Naive thymus-derived CD8-positive, alpha-beta T cell (primary cell): ENCODE measurements at regions not wholly inside any gene's neighbourhood (a gene's known extent, or its start where the extent isn't known, plus 50 kb on each side); places are given as distances from the start of the nearest gene placed in this dataset.

Source experiments
- ATAC-seq, 2 donors: fragments of 150-1000 bp; cut with Tn5 transposase in 1 of 2; sonication (Bioruptor Pico), chemical (Tn5 transposase) in 1 of 2; 1 replicate in 1 of 2; 2 replicates in 1 of 2; pipeline ENCODE4 v1.10.0; 2021; ENCODE audit warnings: mild to moderate bottlenecking in 2 of 2, moderate library complexity in 2 of 2
- POLR2A ChIA-PET: fragments of 350-600 bp; sonication (Branson Sonifier 250); formaldehyde crosslinking; loops from one replicate; lab custom pipeline; 2021; ENCODE audit warnings: antibody characterized with exemption; lab: Charles Lee
- DNase-seq, 10 donors: peaks; one replicate each; pipeline versions ENCODE4 v3.0.0 to v3.0.0-alpha.2; 2020 to 2022
- H3K27ac Mint-ChIP-seq, 10 donors: one replicate each; pipeline ENCODE4 v1.8.0; 2020 to 2022; ENCODE audit warnings: mild to moderate bottlenecking in 10 of 10, mixed read lengths in 10 of 10, moderate library complexity in 4 of 10, inconsistent platforms in 1 of 10
- H3K27me3 Mint-ChIP-seq, 5 donors: one replicate each; pipeline ENCODE4 v1.8.0; 2021 to 2022; ENCODE audit warnings: mixed read lengths in 5 of 5
- H3K36me3 Mint-ChIP-seq, 3 donors: one replicate each; pipeline ENCODE4 v1.8.0; 2020 to 2022; ENCODE audit warnings: mixed read lengths in 3 of 3, mild to moderate bottlenecking in 2 of 3, inconsistent platforms in 1 of 3
- H3K4me1 Mint-ChIP-seq, 4 donors: one replicate each; pipeline ENCODE4 v1.8.0; 2021 to 2022; ENCODE audit warnings: mixed read lengths in 4 of 4
- H3K4me3 Mint-ChIP-seq, 10 donors: one replicate each; pipeline ENCODE4 v1.8.0; 2020 to 2022; ENCODE audit warnings: mild to moderate bottlenecking in 10 of 10, mixed read lengths in 10 of 10, moderate library complexity in 6 of 10, inconsistent platforms in 1 of 10
- H3K9me3 Mint-ChIP-seq, 9 donors: one replicate each; pipeline ENCODE4 v1.8.0; 2020 to 2022; ENCODE audit warnings: mixed read lengths in 9 of 9, mild to moderate bottlenecking in 3 of 9, inconsistent platforms in 1 of 9, moderate library complexity in 1 of 9

DNA sequence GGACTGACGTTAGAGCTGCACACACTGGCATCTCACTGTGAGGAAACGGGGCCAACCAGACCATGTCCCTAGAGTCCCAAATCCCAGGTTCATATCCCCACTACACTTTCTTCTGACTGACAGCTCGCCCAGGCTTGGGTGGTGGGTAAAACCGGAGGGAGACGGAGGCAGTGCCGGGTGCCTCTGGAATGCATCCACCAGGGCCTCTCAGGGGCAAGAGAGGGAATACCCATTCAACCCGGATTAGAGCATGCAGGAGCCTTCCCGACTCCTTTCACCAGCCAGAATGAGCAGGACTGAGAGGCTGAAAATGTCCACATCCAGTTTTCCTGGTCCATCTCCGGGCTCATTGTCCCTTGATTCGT is 297.2 kb downstream of the ADGRD1 start:
- DNase-seq = no peak
- POLR2A ChIA-PET = no interaction called here
- ATAC-seq = no peak
- Mint-ChIP-seq H3K27me3 (peaks cover 0 to 22% (median 1%) of the 10 kb centered on the region in 5 donors), H3K4me3 (no peak overlapping the region), H3K4me1 (peaks cover 0 to 4% (median 0%) of the 10 kb centered on the region in 4 donors), H3K36me3 (no peaks in the 10 kb centered on the region), H3K27ac (no peak overlapping the region), H3K9me3 (no peaks in the 10 kb centered on the region)

DNA sequence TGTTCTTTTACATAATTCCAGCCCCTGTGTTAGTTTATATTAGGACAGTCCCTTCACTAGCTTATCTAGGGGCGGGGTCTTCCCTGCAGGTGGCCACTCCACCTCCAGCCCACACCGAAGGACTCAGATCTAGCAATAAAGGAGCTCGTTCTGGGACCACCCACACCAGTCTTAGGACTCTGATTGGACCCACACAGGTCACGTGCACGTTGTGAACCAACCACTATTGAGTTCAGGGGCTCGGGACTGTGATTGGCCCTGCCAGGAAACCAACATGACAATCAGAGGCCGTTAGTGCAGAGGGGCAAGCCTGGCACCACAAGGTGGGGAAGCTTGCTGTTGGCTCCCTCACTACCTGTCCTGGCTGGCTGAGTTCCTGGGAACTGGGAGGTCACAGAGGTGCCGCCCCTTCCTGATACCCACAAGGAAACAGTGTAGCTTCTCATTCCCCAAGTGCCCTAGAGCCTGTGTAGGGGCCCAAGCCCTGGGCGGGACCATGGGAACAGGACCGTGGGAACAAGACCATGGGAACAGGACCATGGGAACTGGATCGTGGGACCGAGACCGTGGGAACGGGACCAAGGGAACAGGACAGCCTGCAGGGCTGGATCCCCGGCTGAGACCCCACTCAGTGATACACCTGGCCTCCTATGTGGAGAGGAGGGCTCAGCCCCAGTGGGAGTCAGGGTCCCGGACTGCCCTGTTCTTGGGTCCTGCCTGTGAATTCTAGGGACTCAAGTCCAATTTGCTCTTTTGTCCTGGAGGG is 297.8 kb downstream of the ADGRD1 start:
- no peak for DNase-seq

DNA sequence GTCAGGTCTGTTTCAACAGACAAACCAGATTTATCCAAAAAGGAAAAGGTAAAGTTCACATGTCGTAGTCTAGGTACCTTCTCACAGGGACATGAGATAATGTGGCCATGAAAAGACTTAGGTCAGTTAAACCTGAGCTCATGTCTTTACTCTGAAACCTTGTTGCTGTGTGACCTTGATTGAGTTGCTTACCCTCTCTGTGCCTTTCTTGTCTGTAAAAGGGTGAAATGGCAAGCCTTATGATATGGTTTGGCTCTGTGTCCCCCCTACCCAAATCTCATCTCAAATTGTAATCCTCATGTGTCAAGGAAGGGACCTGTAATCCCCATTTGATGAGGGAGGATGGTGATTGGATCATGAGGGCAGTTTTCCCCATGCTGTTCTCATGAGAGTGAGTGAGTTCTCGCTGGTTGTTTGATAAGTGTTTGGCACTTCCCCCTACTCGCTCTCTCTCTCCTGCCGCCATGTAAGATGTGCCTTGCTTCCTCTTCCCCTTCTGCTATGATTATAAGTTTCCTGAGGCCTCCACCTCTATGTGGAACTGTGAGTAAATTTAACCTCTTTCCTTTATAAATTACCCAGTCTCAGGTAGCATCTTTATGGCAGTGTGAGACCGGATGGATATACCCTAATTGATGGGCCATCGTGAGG is 299.8 kb downstream of the ADGRD1 start:
- no peaks in the 10 kb centered on the region for H3K36me3 Mint-ChIP-seq
- DNase-seq (no peak), ATAC-seq (no peak)
- H3K4me1 Mint-ChIP-seq = peaks cover 0 to 4% (median 0%) of the 10 kb centered on the region in 4 donors
- H3K27ac Mint-ChIP-seq = no peak overlapping the region
- H3K27me3 Mint-ChIP-seq = peaks cover 0 to 9% (median 1%) of the 10 kb centered on the region in 5 donors
- no peak overlapping the region for H3K4me3 Mint-ChIP-seq
- POLR2A ChIA-PET = no interaction called here
- H3K9me3 Mint-ChIP-seq = peaks cover 0 to 3% (median 0%) of the 10 kb centered on the region in 9 donors

More for the DNA sequence above, 297.8 kb downstream of the ADGRD1 start:
- H3K27me3 Mint-ChIP-seq = peaks cover 0 to 20% (median 0%) of the 10 kb centered on the region in 5 donors
- no peaks in the 10 kb centered on the region for H3K9me3 Mint-ChIP-seq
- H3K27ac Mint-ChIP-seq = no peak overlapping the region
- no peak overlapping the region for H3K4me3 Mint-ChIP-seq
- no peak for ATAC-seq
- POLR2A ChIA-PET = no interaction called here
- no peaks in the 10 kb centered on the region for H3K36me3 Mint-ChIP-seq
- peaks cover 0 to 4% (median 0%) of the 10 kb centered on the region in 4 donors for H3K4me1 Mint-ChIP-seq

DNA sequence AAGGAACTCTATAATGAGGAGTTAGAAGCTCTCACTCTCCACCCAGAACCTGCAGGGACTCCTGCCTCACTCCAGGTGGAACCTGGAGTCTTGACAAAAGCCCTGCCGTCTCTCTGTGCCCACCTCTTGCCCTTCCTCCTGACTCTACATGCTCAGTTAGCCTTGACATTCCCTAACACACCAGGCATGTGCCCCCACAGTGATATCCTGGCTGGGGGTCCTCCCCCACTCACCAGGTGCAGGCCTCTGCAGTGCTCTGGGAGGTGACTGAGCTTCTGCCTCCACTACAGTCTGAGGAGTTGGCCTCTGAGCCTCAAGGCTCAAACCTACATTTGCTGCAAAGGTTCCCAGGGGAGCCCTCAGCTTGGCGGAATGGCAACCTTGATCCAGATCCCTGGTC is 300.7 kb downstream of the ADGRD1 start:
- H3K4me1 Mint-ChIP-seq = peaks cover 0 to 5% (median 0%) of the 10 kb centered on the region in 4 donors
- DNase-seq = no peak
- H3K4me3 Mint-ChIP-seq = no peak overlapping the region
- H3K27me3 Mint-ChIP-seq = peaks cover 0 to 11% (median 1%) of the 10 kb centered on the region in 5 donors
- H3K27ac Mint-ChIP-seq = peak overlapping the region in 1 of 10 donors; percentile 54
- H3K36me3 Mint-ChIP-seq = no peaks in the 10 kb centered on the region
- ATAC-seq = no peak
- POLR2A ChIA-PET = no interaction called here
- peaks cover 0 to 10% (median 0%) of the 10 kb centered on the region in 9 donors for H3K9me3 Mint-ChIP-seq

DNA sequence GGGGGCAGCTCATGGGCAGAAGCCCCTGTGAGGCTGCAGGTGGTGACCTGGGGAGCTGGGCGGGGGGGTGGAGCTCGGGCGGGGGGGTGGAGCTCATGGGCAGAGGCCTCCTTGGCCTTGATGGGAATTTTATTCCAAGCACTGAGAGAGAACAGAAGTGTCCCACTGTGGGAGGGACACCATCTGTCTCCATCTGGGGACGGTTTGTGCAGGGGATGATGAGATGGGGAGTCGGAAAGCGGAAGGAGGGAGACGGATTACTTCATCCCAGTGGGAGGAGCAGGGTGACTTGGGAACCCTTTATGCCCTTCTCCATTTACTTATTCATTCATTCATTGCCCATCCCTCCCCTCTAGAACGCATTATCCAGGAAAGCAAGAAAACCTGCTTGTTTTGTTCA is 304.7 kb downstream of the ADGRD1 start:
- POLR2A ChIA-PET = no interaction called here
- H3K27ac Mint-ChIP-seq = no peak overlapping the region

DNA sequence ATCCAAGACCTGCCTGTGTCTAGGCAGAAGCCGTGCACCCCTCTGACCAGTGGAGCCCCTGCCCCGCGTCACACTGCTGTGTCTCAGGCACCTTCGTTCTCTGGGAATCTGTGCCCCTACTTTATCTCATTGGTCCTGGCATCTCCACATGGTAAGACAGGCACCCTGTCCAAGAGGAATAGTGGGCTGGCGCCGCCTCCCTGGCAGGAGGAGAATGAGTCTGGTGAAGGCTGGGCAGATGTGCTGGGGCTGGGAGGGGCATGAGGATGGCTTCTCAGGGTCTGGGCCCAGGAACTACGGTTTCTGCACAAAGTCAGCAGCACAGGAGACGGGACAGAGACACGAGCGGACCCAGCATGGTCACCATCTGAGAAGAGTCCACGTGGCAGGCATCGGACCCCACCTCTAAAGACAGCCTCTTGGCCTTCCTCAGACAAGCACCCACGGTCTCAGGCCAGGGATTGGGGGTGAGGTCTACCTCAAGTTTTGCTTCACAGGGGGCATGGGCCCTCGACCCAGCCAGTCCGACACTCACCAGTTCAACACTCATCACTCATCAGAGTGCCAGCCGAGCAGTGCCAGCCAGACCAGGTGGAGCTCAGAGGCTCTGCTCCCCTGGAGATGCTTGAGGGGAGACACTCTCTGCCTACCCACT is 306.7 kb downstream of the ADGRD1 start:
- Mint-ChIP-seq H3K36me3 (no peaks in the 10 kb centered on the region), H3K9me3 (peaks cover 0 to 10% (median 0%) of the 10 kb centered on the region in 9 donors), H3K27ac (no peak overlapping the region), H3K4me1 (peaks cover 0 to 2% (median 0%) of the 10 kb centered on the region in 4 donors), H3K4me3 (no peak overlapping the region), H3K27me3 (peaks cover 0 to 6% (median 1%) of the 10 kb centered on the region in 5 donors)
- DNase-seq (no peak), ATAC-seq (no peak)
- POLR2A ChIA-PET = no interaction called here

More for the DNA sequence above, 304.7 kb downstream of the ADGRD1 start:
- H3K9me3 Mint-ChIP-seq = peaks cover 0 to 10% (median 0%) of the 10 kb centered on the region in 9 donors
- no peaks in the 10 kb centered on the region for H3K36me3 Mint-ChIP-seq
- ATAC-seq (no peak), DNase-seq (no peak)
- peaks cover 0 to 5% (median 0%) of the 10 kb centered on the region in 4 donors for H3K4me1 Mint-ChIP-seq
- peaks cover 0 to 11% (median 1%) of the 10 kb centered on the region in 5 donors for H3K27me3 Mint-ChIP-seq
- no peak overlapping the region for H3K4me3 Mint-ChIP-seq

DNA sequence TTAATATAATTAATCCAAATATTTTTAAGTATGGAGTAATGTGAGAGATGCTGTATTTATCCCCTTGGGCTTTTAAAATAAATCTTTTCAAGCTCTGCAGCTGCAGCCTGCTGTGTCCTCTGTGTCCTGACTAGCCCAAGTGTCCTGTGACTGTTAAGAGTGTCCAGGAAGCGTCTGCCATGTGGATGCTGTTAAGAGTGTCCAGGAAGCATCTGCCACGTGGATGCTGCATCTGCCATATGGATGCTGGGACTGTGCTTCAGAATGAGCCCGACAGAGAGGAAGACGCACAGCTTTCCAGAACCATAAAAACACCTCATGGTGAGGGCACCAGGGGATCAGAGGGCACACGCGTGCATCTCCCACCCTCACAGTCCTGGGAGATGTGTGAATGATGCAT is 307.2 kb downstream of the ADGRD1 start:
- H3K9me3 Mint-ChIP-seq = peaks cover 0 to 10% (median 0%) of the 10 kb centered on the region in 9 donors
- no peak overlapping the region for H3K4me3 Mint-ChIP-seq
- POLR2A ChIA-PET = no interaction called here
- peaks cover 0 to 6% (median 1%) of the 10 kb centered on the region in 5 donors for H3K27me3 Mint-ChIP-seq
- DNase-seq (no peak), ATAC-seq (no peak)
- H3K36me3 Mint-ChIP-seq = no peaks in the 10 kb centered on the region
- H3K4me1 Mint-ChIP-seq = peaks cover 0 to 2% (median 0%) of the 10 kb centered on the region in 4 donors
- no peak overlapping the region for H3K27ac Mint-ChIP-seq

DNA sequence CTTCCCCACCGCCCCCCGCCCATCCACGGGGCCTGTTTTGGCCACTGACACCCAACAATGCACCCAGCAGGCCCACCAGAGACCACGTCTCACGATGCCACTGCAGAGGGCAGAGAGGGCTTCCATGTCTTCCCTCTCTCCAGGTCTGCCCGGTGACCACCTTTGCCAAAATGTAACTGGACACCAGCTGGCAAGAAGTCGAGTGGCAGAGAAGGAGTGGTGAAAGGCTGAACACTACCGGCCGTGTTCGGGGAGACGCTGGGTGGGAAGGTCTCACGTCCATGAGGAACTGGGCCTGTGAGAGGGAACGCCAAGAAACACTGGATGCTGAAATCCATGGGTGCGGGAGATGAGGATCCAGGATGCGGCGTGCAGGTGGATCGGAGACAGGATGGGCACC is 308.2 kb downstream of the ADGRD1 start:
- peaks cover 0 to 10% (median 0%) of the 10 kb centered on the region in 9 donors for H3K9me3 Mint-ChIP-seq
- H3K36me3 Mint-ChIP-seq = no peaks in the 10 kb centered on the region
- no peak overlapping the region for H3K4me3 Mint-ChIP-seq
- no peak overlapping the region for H3K27ac Mint-ChIP-seq
- H3K4me1 Mint-ChIP-seq = peaks cover 0 to 2% (median 0%) of the 10 kb centered on the region in 4 donors
- DNase-seq (no peak), ATAC-seq (no peak)
- POLR2A ChIA-PET = no interaction called here
- H3K27me3 Mint-ChIP-seq = peaks cover 0 to 6% (median 1%) of the 10 kb centered on the region in 5 donors

DNA sequence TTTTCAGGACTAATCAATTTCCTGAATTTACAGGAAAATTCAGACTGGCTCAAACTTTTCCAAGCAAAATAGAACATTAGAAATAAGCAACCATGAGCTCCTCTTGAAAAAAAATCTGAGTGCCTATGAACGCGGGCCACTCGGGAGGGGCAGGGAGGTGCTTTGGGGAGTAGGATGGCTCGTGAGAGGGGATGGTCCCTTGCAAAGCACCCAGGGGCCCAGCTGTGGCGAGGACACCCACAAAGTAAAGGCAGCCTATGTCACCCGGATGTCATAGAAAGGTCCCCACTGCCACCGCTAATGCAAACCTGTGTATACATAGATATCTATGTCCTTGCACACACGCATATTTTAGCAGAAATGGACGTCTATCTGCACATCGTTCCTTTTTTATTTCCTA is 309.9 kb downstream of the ADGRD1 start:
- Mint-ChIP-seq H3K27ac (no peak overlapping the region), H3K27me3 (peaks cover 0 to 5% (median 0%) of the 10 kb centered on the region in 5 donors), H3K36me3 (no peaks in the 10 kb centered on the region), H3K4me3 (no peak overlapping the region), H3K4me1 (peaks cover 0 to 1% (median 0%) of the 10 kb centered on the region in 4 donors), H3K9me3 (peaks cover 0 to 6% (median 0%) of the 10 kb centered on the region in 9 donors)
- DNase-seq = no peak
- no peak for ATAC-seq
- POLR2A ChIA-PET = no interaction called here

DNA sequence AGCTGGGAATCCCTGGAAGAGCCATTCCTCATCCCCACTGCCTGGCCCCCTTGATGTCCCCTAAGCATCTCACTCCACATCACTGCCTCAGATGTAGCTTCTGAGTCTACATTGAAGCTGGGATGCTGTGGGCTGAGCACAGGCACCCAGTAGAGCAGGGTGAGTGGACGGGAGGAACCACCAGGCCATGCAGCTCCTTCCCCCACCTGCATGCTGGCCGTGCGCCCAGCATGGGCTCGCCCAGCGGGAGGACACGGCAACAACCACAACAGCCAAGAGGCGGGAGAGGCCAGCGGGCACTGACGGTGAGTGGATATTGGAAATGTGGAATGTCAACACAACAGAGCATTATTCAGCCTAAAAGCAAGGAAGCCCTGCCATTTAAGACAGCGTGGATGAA is 310.9 kb downstream of the ADGRD1 start:
- H3K9me3 Mint-ChIP-seq = no peaks in the 10 kb centered on the region
- ATAC-seq = no peak
- no peaks in the 10 kb centered on the region for H3K36me3 Mint-ChIP-seq
- H3K27ac Mint-ChIP-seq = peak overlapping the region in 1 of 10 donors; percentile 91
- no peaks in the 10 kb centered on the region for H3K27me3 Mint-ChIP-seq
- DNase-seq = no peak
- H3K4me3 Mint-ChIP-seq = peak overlapping the region in 1 of 10 donors; percentile 83
- no peaks in the 10 kb centered on the region for H3K4me1 Mint-ChIP-seq
- POLR2A ChIA-PET = no interaction called here

DNA sequence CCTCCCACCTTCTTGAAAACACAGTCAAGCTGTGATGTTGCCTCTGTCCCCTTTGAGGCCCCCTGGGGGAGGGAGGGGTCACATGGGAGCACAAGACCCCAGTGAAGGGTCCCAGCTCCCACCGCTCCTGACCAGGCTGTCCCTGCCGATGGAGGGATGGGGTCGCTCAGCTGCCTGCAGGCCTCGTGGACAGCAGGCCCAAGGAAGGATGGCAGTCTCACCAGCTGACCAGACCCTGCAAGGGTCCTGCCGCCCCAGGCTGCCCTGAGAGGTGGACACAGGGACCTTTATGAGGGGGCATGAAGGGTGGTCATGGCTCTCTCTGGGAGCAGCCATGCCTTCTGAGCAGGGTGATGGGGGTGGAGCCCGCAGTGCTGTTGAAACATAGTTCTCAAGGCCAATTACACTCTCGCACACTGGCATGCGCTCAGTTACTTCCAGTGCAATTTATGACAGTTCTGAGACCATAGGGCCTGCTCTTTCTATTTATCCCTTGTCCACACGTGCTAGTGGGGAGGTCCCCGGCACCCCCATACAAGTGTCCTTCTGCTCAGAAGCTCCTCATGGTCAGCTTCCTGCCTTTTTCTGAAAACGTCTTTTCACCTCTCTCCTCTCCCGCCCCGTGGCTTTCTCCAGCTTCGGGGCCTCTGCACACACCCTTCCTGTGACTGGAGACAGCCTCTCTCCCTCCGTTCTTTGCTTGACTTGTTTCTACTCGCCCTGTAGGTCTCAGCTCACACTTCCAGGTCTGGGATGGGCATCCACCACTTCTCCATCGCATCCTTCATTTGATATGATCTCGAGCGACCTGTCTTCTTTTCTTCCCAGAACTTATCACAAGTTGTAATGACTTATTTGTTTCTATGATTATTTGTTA is 313.1 kb downstream of the ADGRD1 start:
- H3K36me3 Mint-ChIP-seq = no peaks in the 10 kb centered on the region
- no peak overlapping the region for H3K27ac Mint-ChIP-seq
- H3K27me3 Mint-ChIP-seq = no peaks in the 10 kb centered on the region
- H3K4me3 Mint-ChIP-seq = no peak overlapping the region
- DNase-seq (no peak), ATAC-seq (no peak)
- no peaks in the 10 kb centered on the region for H3K9me3 Mint-ChIP-seq
- POLR2A ChIA-PET = no interaction called here
- H3K4me1 Mint-ChIP-seq = no peaks in the 10 kb centered on the region

DNA sequence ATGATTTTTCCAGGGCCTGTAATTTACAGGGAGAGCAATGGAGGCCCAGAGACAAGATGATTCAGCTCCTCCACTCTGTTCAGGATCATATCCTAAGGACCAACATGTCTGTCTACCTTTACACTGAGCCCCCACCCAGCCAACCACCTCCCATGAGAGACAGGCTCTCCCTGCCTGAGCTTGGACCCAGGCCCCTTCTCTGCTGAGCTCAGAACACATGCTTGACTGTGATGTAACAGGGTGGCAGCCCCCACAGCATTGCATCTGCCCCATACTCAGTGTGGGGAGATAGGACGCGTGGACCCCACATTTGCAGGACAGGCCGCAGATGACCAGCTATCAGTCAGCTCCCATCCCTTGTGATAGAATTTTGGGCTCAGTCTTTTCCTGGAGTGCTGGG is 313.9 kb downstream of the ADGRD1 start:
- no peak for ATAC-seq
- POLR2A ChIA-PET = no interaction called here
- Mint-ChIP-seq H3K4me3 (no peak overlapping the region), H3K27ac (no peak overlapping the region), H3K4me1 (no peaks in the 10 kb centered on the region), H3K9me3 (no peaks in the 10 kb centered on the region), H3K36me3 (no peaks in the 10 kb centered on the region), H3K27me3 (no peaks in the 10 kb centered on the region)
- DNase-seq = no peak
